H1 (cell line): ENCODE measurements at regions not wholly inside any gene's neighbourhood (a gene's known extent, or its start where the extent isn't known, plus 50 kb on each side); places are given as distances from the start of the nearest gene placed in this dataset.

Experiments used
- CHD7 ChIP-seq: fragments of 300-600 bp; sonication (generic); IDR thresholded peaks from 2 replicates; pipeline ENCODE4 v1.7.1; 2012; ENCODE audit warnings: low read length, moderate library complexity, mild to moderate bottlenecking, inconsistent platforms; ENCODE audit not compliant: insufficient replicate concordance
- CTCF ChIP-seq, 3 experiments: IDR thresholded peaks; 1 replicate in 2 of 3; 2 replicates in 1 of 3; pipeline versions ENCODE4 v1.5.1 to v1.6.1; 2011; ENCODE audit warnings: low read length in 3 of 3, mild to moderate bottlenecking in 3 of 3, inconsistent platforms in 2 of 3, low read depth in 1 of 3, moderate library complexity in 1 of 3; ENCODE audit not compliant: insufficient read depth in 1 of 3; ENCODE audit errors: control extremely low read depth in 1 of 3
- HDAC6 ChIP-seq: IDR thresholded peaks from one replicate; pipeline ENCODE4 v1.7.1; 2012; ENCODE audit warnings: low read depth, mild to moderate bottlenecking, inconsistent platforms, low read length, moderate library complexity
- POU5F1 ChIP-seq: IDR thresholded peaks from 2 replicates; pipeline ENCODE4 v1.6.1; 2011; ENCODE audit warnings: low read depth, mild to moderate bottlenecking, low read length, moderate library complexity
- RAD21 ChIP-seq, 2 experiments: IDR thresholded peaks in 1 of 2; conservative IDR thresholded peaks in 1 of 2; 2 replicates each; pipeline ENCODE4 v1.6.1; 2011; ENCODE audit warnings: low read depth in 2 of 2, low read length in 2 of 2, improper control_type of control experiment in 1 of 2, inconsistent platforms in 1 of 2, mild to moderate bottlenecking in 1 of 2, moderate library complexity in 1 of 2

GRCh38 chr12:24045816-24046257 is 96.4 kb upstream of the SOX5 start:
- TF ChIP-seq CHD7 (no peak), RAD21 (IDR thresholded peaks at IDR 0.05 in 1 of 2, conservative IDR thresholded peaks at IDR 0.05 in 1 of 2; ENCODE audit: low read depth in 2 of 2, low read length in 2 of 2) (no peak), HDAC6 (no peak), CTCF (IDR thresholded peaks at IDR 0.05; ENCODE audit: control extremely low read depth in 1 of 3, insufficient read depth in 1 of 3, low read depth in 1 of 3, low read length in 3 of 3) (no peak), POU5F1 (no peak)
